ENCODE measurements at regions not wholly inside any gene's neighbourhood (a gene's known extent, or its start where the extent isn't known, plus 50 kb on each side); places are given as distances from the start of the nearest gene placed in this dataset.

DNA sequence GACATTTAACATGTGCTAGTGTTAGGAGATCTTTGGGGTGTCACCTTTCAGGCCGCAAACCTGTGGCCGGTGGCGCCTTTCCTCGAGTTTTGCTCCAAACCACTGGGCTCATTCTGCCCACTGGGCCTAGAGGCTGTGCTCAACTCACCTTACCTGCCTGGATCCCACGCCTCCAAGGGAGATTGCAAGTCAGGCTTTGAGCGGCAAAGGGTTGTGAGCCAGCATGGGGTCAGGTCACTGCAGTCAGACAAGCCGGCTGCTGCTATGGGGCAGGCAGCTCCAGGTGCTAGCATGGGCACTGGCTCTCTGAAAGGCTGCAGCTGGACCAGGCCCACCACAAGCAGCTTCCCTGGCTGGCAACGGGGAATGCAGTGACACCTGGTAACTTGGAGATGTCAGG lies 265.5 kb downstream of the ZBBX start:
- Histone ChIP-seq H3K9me3 (ENCODE audit: low read length) (no peaks in the 10 kb centered on the region), H2AFZ (ENCODE audit: low read depth, low read length) (no peak overlapping the region), H3K36me3 (ENCODE audit: insufficient read depth, low read length) (no peaks in the 10 kb centered on the region), H3K4me2 (ENCODE audit: low read length) (no peak overlapping the region), H3F3A (ENCODE audit: insufficient read depth, low read length, poor library complexity, severe bottlenecking) (no peaks in the 10 kb centered on the region), H3K9me2 (ENCODE audit: insufficient read depth, low read length) (no peaks in the 10 kb centered on the region), H3K4me3 (ENCODE audit: low read length) (no peak overlapping the region), H3K27ac (ENCODE audit: low read length) (no peak overlapping the region), H4K20me1 (ENCODE audit: insufficient read depth) (no peaks in the 10 kb centered on the region), H3K27me3 (ENCODE audit: insufficient read depth, low read depth, low read length) (no peaks in the 10 kb centered on the region), H3K79me2 (replicated peaks; ENCODE audit: insufficient read depth, low read length) (no peaks in the 10 kb centered on the region), H3K9ac (ENCODE audit: low read length) (no peak overlapping the region)
- no peak for TF ChIP-seq TAF1 (IDR thresholded peaks at IDR 0.05; ENCODE audit: low read depth)
- TF ChIP-seq POLR2AphosphoS5 (IDR thresholded peaks at IDR 0.05), result no peak
- TF ChIP-seq, protein P1, sequence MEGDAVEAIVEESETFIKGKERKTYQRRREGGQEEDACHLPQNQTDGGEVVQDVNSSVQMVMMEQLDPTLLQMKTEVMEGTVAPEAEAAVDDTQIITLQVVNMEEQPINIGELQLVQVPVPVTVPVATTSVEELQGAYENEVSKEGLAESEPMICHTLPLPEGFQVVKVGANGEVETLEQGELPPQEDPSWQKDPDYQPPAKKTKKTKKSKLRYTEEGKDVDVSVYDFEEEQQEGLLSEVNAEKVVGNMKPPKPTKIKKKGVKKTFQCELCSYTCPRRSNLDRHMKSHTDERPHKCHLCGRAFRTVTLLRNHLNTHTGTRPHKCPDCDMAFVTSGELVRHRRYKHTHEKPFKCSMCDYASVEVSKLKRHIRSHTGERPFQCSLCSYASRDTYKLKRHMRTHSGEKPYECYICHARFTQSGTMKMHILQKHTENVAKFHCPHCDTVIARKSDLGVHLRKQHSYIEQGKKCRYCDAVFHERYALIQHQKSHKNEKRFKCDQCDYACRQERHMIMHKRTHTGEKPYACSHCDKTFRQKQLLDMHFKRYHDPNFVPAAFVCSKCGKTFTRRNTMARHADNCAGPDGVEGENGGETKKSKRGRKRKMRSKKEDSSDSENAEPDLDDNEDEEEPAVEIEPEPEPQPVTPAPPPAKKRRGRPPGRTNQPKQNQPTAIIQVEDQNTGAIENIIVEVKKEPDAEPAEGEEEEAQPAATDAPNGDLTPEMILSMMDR (IDR thresholded peaks at IDR 0.05; ENCODE audit: poor library complexity, severe bottlenecking), result no peak
- no peak for TF ChIP-seq EP300 (conservative IDR thresholded peaks at IDR 0.05; ENCODE audit: poor library complexity, severe bottlenecking)

DNA sequence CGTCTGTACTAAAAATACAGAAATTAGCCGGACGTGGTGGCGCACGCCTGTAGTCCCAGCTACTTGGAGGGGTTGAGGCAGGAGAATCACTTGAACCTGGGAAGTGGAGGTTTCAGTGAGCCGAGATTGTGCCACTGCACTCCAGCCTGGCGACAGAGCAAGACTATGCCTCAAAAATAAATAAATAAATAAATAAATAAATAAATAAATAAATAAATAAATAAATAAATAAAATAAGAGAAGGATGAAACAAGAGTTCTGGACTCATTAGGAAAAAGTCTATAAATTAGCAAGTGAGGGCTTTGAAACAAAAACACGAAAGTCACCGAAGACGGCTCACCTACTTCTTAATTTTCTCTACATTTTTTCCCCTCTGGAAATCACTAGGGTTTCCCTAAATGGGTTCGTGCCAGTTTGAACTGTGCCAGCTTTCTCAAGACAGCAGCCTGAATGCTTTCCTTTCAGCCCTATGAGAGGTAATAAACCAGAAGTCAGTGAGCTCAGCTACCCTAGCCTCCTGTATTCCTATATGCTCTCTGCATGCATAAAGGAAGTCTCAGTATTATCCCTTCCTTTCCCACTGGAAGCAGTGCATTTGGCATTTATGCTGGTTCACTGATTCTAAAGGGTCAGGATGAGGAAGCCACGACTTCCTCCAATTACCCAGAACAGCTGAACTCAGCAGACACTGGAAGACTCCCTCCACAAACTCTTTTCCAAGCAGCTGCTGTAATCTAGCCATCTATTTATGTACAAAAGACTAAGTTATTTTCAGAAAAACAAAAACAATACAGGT lies 266.9 kb downstream of the ZBBX start:
- H3K9me3 ChIP-seq (ENCODE audit: low read length), result no peaks in the 10 kb centered on the region
- no peaks in the 10 kb centered on the region for H3K79me2 ChIP-seq (replicated peaks; ENCODE audit: insufficient read depth, low read length)
- TF ChIP-seq, protein P2, sequence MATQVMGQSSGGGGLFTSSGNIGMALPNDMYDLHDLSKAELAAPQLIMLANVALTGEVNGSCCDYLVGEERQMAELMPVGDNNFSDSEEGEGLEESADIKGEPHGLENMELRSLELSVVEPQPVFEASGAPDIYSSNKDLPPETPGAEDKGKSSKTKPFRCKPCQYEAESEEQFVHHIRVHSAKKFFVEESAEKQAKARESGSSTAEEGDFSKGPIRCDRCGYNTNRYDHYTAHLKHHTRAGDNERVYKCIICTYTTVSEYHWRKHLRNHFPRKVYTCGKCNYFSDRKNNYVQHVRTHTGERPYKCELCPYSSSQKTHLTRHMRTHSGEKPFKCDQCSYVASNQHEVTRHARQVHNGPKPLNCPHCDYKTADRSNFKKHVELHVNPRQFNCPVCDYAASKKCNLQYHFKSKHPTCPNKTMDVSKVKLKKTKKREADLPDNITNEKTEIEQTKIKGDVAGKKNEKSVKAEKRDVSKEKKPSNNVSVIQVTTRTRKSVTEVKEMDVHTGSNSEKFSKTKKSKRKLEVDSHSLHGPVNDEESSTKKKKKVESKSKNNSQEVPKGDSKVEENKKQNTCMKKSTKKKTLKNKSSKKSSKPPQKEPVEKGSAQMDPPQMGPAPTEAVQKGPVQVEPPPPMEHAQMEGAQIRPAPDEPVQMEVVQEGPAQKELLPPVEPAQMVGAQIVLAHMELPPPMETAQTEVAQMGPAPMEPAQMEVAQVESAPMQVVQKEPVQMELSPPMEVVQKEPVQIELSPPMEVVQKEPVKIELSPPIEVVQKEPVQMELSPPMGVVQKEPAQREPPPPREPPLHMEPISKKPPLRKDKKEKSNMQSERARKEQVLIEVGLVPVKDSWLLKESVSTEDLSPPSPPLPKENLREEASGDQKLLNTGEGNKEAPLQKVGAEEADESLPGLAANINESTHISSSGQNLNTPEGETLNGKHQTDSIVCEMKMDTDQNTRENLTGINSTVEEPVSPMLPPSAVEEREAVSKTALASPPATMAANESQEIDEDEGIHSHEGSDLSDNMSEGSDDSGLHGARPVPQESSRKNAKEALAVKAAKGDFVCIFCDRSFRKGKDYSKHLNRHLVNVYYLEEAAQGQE (IDR thresholded peaks at IDR 0.05; ENCODE audit: borderline replicate concordance), result no peak
- TF ChIP-seq EP300 (conservative IDR thresholded peaks at IDR 0.05; ENCODE audit: poor library complexity, severe bottlenecking) (no peak), EZH2 (IDR thresholded peaks at IDR 0.05; ENCODE audit: borderline replicate concordance, insufficient read depth, low read length, poor library complexity, severe bottlenecking) (no peak), SMC3 (conservative IDR thresholded peaks at IDR 0.05; ENCODE audit: poor library complexity) (no peak), MXI1 (conservative IDR thresholded peaks at IDR 0.05; ENCODE audit: poor library complexity, severe bottlenecking) (no peak), POLR2AphosphoS5 (IDR thresholded peaks at IDR 0.05) (no peak), RAD21 (conservative IDR thresholded peaks at IDR 0.05) (no peak), TAF1 (IDR thresholded peaks at IDR 0.05; ENCODE audit: low read depth) (no peak)
- TF ChIP-seq, protein P1 (IDR thresholded peaks at IDR 0.05; ENCODE audit: poor library complexity, severe bottlenecking), result no peak
- no peaks in the 10 kb centered on the region for H3K36me3 ChIP-seq (ENCODE audit: insufficient read depth, low read length)
- no peaks in the 10 kb centered on the region for H3F3A ChIP-seq (ENCODE audit: insufficient read depth, low read length, poor library complexity, severe bottlenecking)
- H3K4me3 ChIP-seq (ENCODE audit: low read length), result no peak overlapping the region
- H3K9ac ChIP-seq (ENCODE audit: low read length), result no peak overlapping the region
- H3K4me2 ChIP-seq (ENCODE audit: low read length), result no peak overlapping the region
- H3K9me2 ChIP-seq (ENCODE audit: insufficient read depth, low read length), result no peaks in the 10 kb centered on the region
- H4K20me1 ChIP-seq (ENCODE audit: insufficient read depth), result no peaks in the 10 kb centered on the region
- no peak overlapping the region for H2AFZ ChIP-seq (ENCODE audit: low read depth, low read length)
- H3K27ac ChIP-seq (ENCODE audit: low read length), result no peak overlapping the region
- H3K27me3 ChIP-seq (ENCODE audit: insufficient read depth, low read depth, low read length), result no peaks in the 10 kb centered on the region

Data from neural cell (in vitro differentiated cells).